ENCODE measurements at regions not wholly inside any gene's neighbourhood (a gene's known extent, or its start where the extent isn't known, plus 50 kb on each side); places are given as distances from the start of the nearest gene placed in this dataset.
A peak's percentile ranks its signal among the peaks of the same experiment; 100 is the strongest.
"Not testable (repeated sequence)": the region's sequence is repeated elsewhere in the genome, so short reads cannot be mapped to it uniquely, and the experiment has no call there.

GRCh38 chr5:23727271-23727670 lies 219.9 kb downstream of the PRDM9 start:
- no peak for DNase-seq

GRCh38 chr5:23730023-23730422 lies 222.6 kb downstream of the PRDM9 start:
- DNase-seq: no peak

GRCh38 chr5:23740029-23740428 lies 232.6 kb downstream of the PRDM9 start:
- DNase-seq: no peak

GRCh38 chr5:23742701-23743100 lies 235.3 kb downstream of the PRDM9 start:
- DNase-seq: no peak

- DNase-seq: no peak
Observed at GRCh38 chr5:23755906-23756305, 248.5 kb downstream of the PRDM9 start.

GRCh38 chr5:23756779-23757178 lies 249.4 kb downstream of the PRDM9 start:
- no peak for DNase-seq

- DNase-seq: no peak
Observed at GRCh38 chr5:23763170-23763569, 255.8 kb downstream of the PRDM9 start.

GRCh38 chr5:23776684-23777083 lies 269.3 kb downstream of the PRDM9 start:
- no peak for DNase-seq

GRCh38 chr5:23800307-23800706 lies 292.9 kb downstream of the PRDM9 start:
- not testable (repeated sequence) for DNase-seq

GRCh38 chr5:23820765-23821471 lies 313.5 kb downstream of the PRDM9 start:
- no peak for DNase-seq

GRCh38 chr5:23823521-23823920 lies 316.1 kb downstream of the PRDM9 start:
- DNase-seq: no peak

- no peak for DNase-seq
Observed at GRCh38 chr5:23825196-23825595, 317.8 kb downstream of the PRDM9 start.

GRCh38 chr5:23840083-23840482 lies 332.7 kb downstream of the PRDM9 start:
- no peak for DNase-seq

- no peak for DNase-seq
Observed at GRCh38 chr5:23864786-23865185, 357.4 kb downstream of the PRDM9 start.

- no peak for DNase-seq
Observed at GRCh38 chr5:23877847-23878246, 370.4 kb downstream of the PRDM9 start.

- DNase-seq: no peak
Observed at GRCh38 chr5:23884405-23885031, 377.1 kb downstream of the PRDM9 start.

GRCh38 chr5:23893561-23893960 lies 386.2 kb downstream of the PRDM9 start:
- DNase-seq: no peak

GRCh38 chr5:23895614-23896013 lies 388.2 kb downstream of the PRDM9 start:
- DNase-seq: no peak

- no peak for DNase-seq
Observed at GRCh38 chr5:23930985-23931384, 423.6 kb downstream of the PRDM9 start.

GRCh38 chr5:23951261-23951928 lies 444.0 kb downstream of the PRDM9 start:
- DNase-seq: not testable (repeated sequence)

GRCh38 chr5:23963449-23963848 lies 456.0 kb downstream of the PRDM9 start:
- no peak for DNase-seq

- DNase-seq: no peak
Observed at GRCh38 chr5:23977365-23977764, 470.0 kb downstream of the PRDM9 start.

- peak; percentile 37 for DNase-seq
Observed at GRCh38 chr5:23977997-23978396, 470.6 kb downstream of the PRDM9 start.

GRCh38 chr5:23991406-23991805 lies 484.0 kb downstream of the PRDM9 start:
- DNase-seq: no peak
